Smooth muscle cell (in vitro differentiated cells): ENCODE measurements at regions not wholly inside any gene's neighbourhood (a gene's known extent, or its start where the extent isn't known, plus 50 kb on each side); places are given as distances from the start of the nearest gene placed in this dataset.

ENCODE experiments used
- DNase-seq: peaks from one replicate; lab custom pipeline; 2025; ENCODE audit not compliant: unreplicated experiment; lab: John Stamatoyannopoulos, UW
- H2AFZ ChIP-seq: fragments of 200-600 bp; sonication (generic); 2 replicates; pipeline ENCODE4 v1.6.0; 2016; ENCODE audit warnings: antibody characterized with exemption, low read depth, mild to moderate bottlenecking
- H3F3A ChIP-seq: fragments of 200-600 bp; sonication (generic); 2 replicates; pipeline ENCODE4 v1.6.0; 2017; ENCODE audit warnings: antibody characterized with exemption, low read depth
- H3K27ac ChIP-seq: fragments of 200-600 bp; sonication (generic); 2 replicates; pipeline ENCODE4 v1.5.1; 2016; ENCODE audit warnings: low read depth, mild to moderate bottlenecking
- H3K27me3 ChIP-seq: fragments of 200-600 bp; sonication (generic); 2 replicates; pipeline ENCODE4 v1.6.1; 2016; ENCODE audit warnings: low read depth, mild to moderate bottlenecking
- H3K36me3 ChIP-seq: fragments of 200-600 bp; sonication (generic); 2 replicates; pipeline ENCODE4 v1.5.1; 2016; ENCODE audit warnings: low read depth
- H3K4me1 ChIP-seq: fragments of 200-600 bp; sonication (generic); 2 replicates; pipeline ENCODE4 v1.5.1; 2016; ENCODE audit warnings: low read depth
- H3K4me2 ChIP-seq: fragments of 200-600 bp; sonication (generic); 2 replicates; pipeline ENCODE4 v1.6.0; 2016; ENCODE audit warnings: mild to moderate bottlenecking
- H3K4me3 ChIP-seq: fragments of 200-600 bp; sonication (generic); 2 replicates; pipeline ENCODE4 v1.5.1; 2016; ENCODE audit warnings: mild to moderate bottlenecking
- H3K79me2 ChIP-seq: fragments of 200-600 bp; sonication (generic); 2 replicates; pipeline ENCODE4 v1.6.0; 2016; ENCODE audit warnings: low read depth, mild to moderate bottlenecking
- H3K9ac ChIP-seq: fragments of 200-600 bp; sonication (generic); 2 replicates; pipeline ENCODE4 v1.6.0; 2016; ENCODE audit warnings: low read depth
- H3K9me3 ChIP-seq: fragments of 200-600 bp; sonication (generic); replicated peaks from 2 replicates; pipeline ENCODE4 v1.5.1; 2016; ENCODE audit warnings: low read depth
- H4K20me1 ChIP-seq: fragments of 200-600 bp; sonication (generic); 2 replicates; pipeline ENCODE4 v1.6.0; 2016; ENCODE audit warnings: low read depth
- CTCF ChIP-seq: fragments of 200-600 bp; sonication (generic); IDR thresholded peaks from 2 replicates; pipeline ENCODE4 v1.5.1; 2017; ENCODE audit warnings: borderline replicate concordance, mild to moderate bottlenecking, antibody characterized with exemption; ENCODE audit not compliant: insufficient read depth, poor library complexity, severe bottlenecking
- WGBS: methylation state at CpG from one replicate; pipeline ENCODE4 v1.1.7; 2016; ENCODE audit warnings: low lambda C conversion rate; 5-methylcytosine and 5-hydroxymethylcytosine counted together

GRCh38 chr2:106018141-106018540 is 176.0 kb downstream of the UXS1 start:
- TF ChIP-seq CTCF = no peak
- H3F3A ChIP-seq = no peaks in the 10 kb centered on the region
- WGBS = 58% methylated on average over 5 of the region's 5 CpGs
- no peak overlapping the region for H3K27ac ChIP-seq
- no peaks in the 10 kb centered on the region for H4K20me1 ChIP-seq
- no peak overlapping the region for H2AFZ ChIP-seq
- H3K4me3 ChIP-seq = no peak overlapping the region
- no peaks in the 10 kb centered on the region for H3K4me1 ChIP-seq
- no peaks in the 10 kb centered on the region for H3K36me3 ChIP-seq
- no peaks in the 10 kb centered on the region for H3K79me2 ChIP-seq
- H3K9ac ChIP-seq = no peak overlapping the region
- DNase-seq = no peak
- no peaks in the 10 kb centered on the region for H3K27me3 ChIP-seq
- no peak overlapping the region for H3K4me2 ChIP-seq
- H3K9me3 ChIP-seq = no peaks in the 10 kb centered on the region

GRCh38 chr2:106012591-106013347 is 181.3 kb downstream of the UXS1 start:
- Histone ChIP-seq H3K9me3 (no peaks in the 10 kb centered on the region), H3K4me3 (no peak overlapping the region), H3K4me1 (no peaks in the 10 kb centered on the region), H3F3A (no peaks in the 10 kb centered on the region), H2AFZ (no peak overlapping the region), H3K9ac (no peak overlapping the region), H3K36me3 (no peaks in the 10 kb centered on the region), H3K79me2 (no peaks in the 10 kb centered on the region), H4K20me1 (no peaks in the 10 kb centered on the region), H3K27ac (no peak overlapping the region), H3K4me2 (no peak overlapping the region), H3K27me3 (no peaks in the 10 kb centered on the region)
- 88% methylated on average over 3 of the region's 3 CpGs for WGBS
- no peak for DNase-seq
- TF ChIP-seq CTCF = no peak

GRCh38 chr2:106012001-106012590 is 182.0 kb downstream of the UXS1 start:
- Histone ChIP-seq H3K4me1 (no peaks in the 10 kb centered on the region), H3K36me3 (no peaks in the 10 kb centered on the region), H3K27me3 (no peaks in the 10 kb centered on the region), H4K20me1 (no peaks in the 10 kb centered on the region), H3K9ac (no peak overlapping the region), H2AFZ (no peak overlapping the region), H3F3A (no peaks in the 10 kb centered on the region), H3K4me2 (no peak overlapping the region), H3K4me3 (no peak overlapping the region), H3K9me3 (no peaks in the 10 kb centered on the region), H3K79me2 (no peaks in the 10 kb centered on the region), H3K27ac (no peak overlapping the region)
- DNase-seq = no peak
- WGBS = 67% methylated on average over 4 of the region's 4 CpGs
- TF ChIP-seq CTCF = no peak

GRCh38 chr2:106011380-106011779 is 182.7 kb downstream of the UXS1 start:
- DNase-seq = no peak
- WGBS = 91% methylated on average over 2 of the region's 2 CpGs
- Histone ChIP-seq H3F3A (no peaks in the 10 kb centered on the region), H3K36me3 (no peaks in the 10 kb centered on the region), H3K4me2 (no peak overlapping the region), H2AFZ (no peak overlapping the region), H3K4me1 (no peaks in the 10 kb centered on the region), H3K79me2 (no peaks in the 10 kb centered on the region), H3K4me3 (no peak overlapping the region), H3K9ac (no peak overlapping the region), H4K20me1 (no peaks in the 10 kb centered on the region), H3K27me3 (no peaks in the 10 kb centered on the region), H3K9me3 (no peaks in the 10 kb centered on the region), H3K27ac (no peak overlapping the region)
- TF ChIP-seq CTCF = no peak
